Erythroblast (primary cell): ENCODE measurements at regions not wholly inside any gene's neighbourhood (a gene's known extent, or its start where the extent isn't known, plus 50 kb on each side); places are given as distances from the start of the nearest gene placed in this dataset.

Source experiments
- GATA1 ChIP-seq: IDR thresholded peaks from 2 replicates; pipeline ENCODE4 v1.6.1; 2011; ENCODE audit warnings: low read depth, mild to moderate bottlenecking, control low read depth, low read length, moderate library complexity
- POLR2A ChIP-seq: IDR thresholded peaks from 2 replicates; pipeline ENCODE4 v1.6.1; 2011; ENCODE audit warnings: mild to moderate bottlenecking, low read length

GRCh38 chr16:5450409-5451104 is 353.0 kb upstream of the EEF2KMT start:
- TF ChIP-seq POLR2A (no peak), GATA1 (no peak)
